ENCODE measurements at regions not wholly inside any gene's neighbourhood (a gene's known extent, or its start where the extent isn't known, plus 50 kb on each side); places are given as distances from the start of the nearest gene placed in this dataset.

- no peaks in the 10 kb centered on the region for H3K36me3 ChIP-seq (ENCODE audit: control insufficient read depth, low read length)
- no peaks in the 10 kb centered on the region for H3K9me2 ChIP-seq (replicated peaks; ENCODE audit: control insufficient read depth, low read length)
- no peak overlapping the region for H3K27ac ChIP-seq (ENCODE audit: low read depth, low read length)
- no peak overlapping the region for H3K4me2 ChIP-seq (ENCODE audit: low read length)
- no peaks in the 10 kb centered on the region for H3K27me3 ChIP-seq (ENCODE audit: control insufficient read depth, low read length)
- H3K79me2 ChIP-seq (ENCODE audit: control insufficient read depth, low read length): no peaks in the 10 kb centered on the region
- H3K9me3 ChIP-seq (ENCODE audit: control insufficient read depth, insufficient read depth, low read length): no peaks in the 10 kb centered on the region
- no peaks in the 10 kb centered on the region for H3K4me1 ChIP-seq (ENCODE audit: control insufficient read depth, low read length)
- no peaks in the 10 kb centered on the region for H3F3A ChIP-seq (ENCODE audit: control insufficient read depth, insufficient read depth)
- no peak overlapping the region for H3K4me3 ChIP-seq (ENCODE audit: low read length)
- no peak for TF ChIP-seq CTCF (IDR thresholded peaks at IDR 0.05; ENCODE audit: low read depth, low read length, poor library complexity, severe bottlenecking)
- no peak for TF ChIP-seq EZH2phosphoT487 (IDR thresholded peaks at IDR 0.05; ENCODE audit: borderline replicate concordance, low read length)
- H4K20me1 ChIP-seq (ENCODE audit: control insufficient read depth, insufficient read depth, low read depth, low read length): no peaks in the 10 kb centered on the region
Observed at GRCh38 chr5:119928974-119929373, 299.6 kb downstream of the FAM170A start.

GRCh38 chr5:119930490-119930889, 301.1 kb downstream of the FAM170A start:
- TF ChIP-seq CTCF (IDR thresholded peaks at IDR 0.05; ENCODE audit: low read depth, low read length, poor library complexity, severe bottlenecking) (no peak), EZH2phosphoT487 (IDR thresholded peaks at IDR 0.05; ENCODE audit: borderline replicate concordance, low read length) (no peak)
- no peak overlapping the region for H3K27ac ChIP-seq (ENCODE audit: low read depth, low read length)
- H3K9me2 ChIP-seq (replicated peaks; ENCODE audit: control insufficient read depth, low read length): no peaks in the 10 kb centered on the region

GRCh38 chr5:119943148-119943547, 313.8 kb downstream of the FAM170A start:
- no peaks in the 10 kb centered on the region for H3F3A ChIP-seq (ENCODE audit: control insufficient read depth, insufficient read depth)
- no peak overlapping the region for H3K27ac ChIP-seq (ENCODE audit: low read depth, low read length)
- H3K9me3 ChIP-seq (ENCODE audit: control insufficient read depth, insufficient read depth, low read length): no peaks in the 10 kb centered on the region
- no peak overlapping the region for H3K4me3 ChIP-seq (ENCODE audit: low read length)
- no peaks in the 10 kb centered on the region for H3K4me1 ChIP-seq (ENCODE audit: control insufficient read depth, low read length)
- no peaks in the 10 kb centered on the region for H3K79me2 ChIP-seq (ENCODE audit: control insufficient read depth, low read length)
- H4K20me1 ChIP-seq (ENCODE audit: control insufficient read depth, insufficient read depth, low read depth, low read length): no peaks in the 10 kb centered on the region
- no peaks in the 10 kb centered on the region for H3K36me3 ChIP-seq (ENCODE audit: control insufficient read depth, low read length)
- no peaks in the 10 kb centered on the region; the same call in 1 of the 2 replicates for H3K9me2 ChIP-seq (replicated peaks; ENCODE audit: control insufficient read depth, low read length)
- H3K27me3 ChIP-seq (ENCODE audit: control insufficient read depth, low read length): no peaks in the 10 kb centered on the region
- TF ChIP-seq EZH2phosphoT487 (IDR thresholded peaks at IDR 0.05; ENCODE audit: borderline replicate concordance, low read length) (no peak), CTCF (IDR thresholded peaks at IDR 0.05; ENCODE audit: low read depth, low read length, poor library complexity, severe bottlenecking) (no peak)
- no peak overlapping the region for H3K4me2 ChIP-seq (ENCODE audit: low read length)

More at GRCh38 chr5:119930490-119930889, 301.1 kb downstream of the FAM170A start:
- Histone ChIP-seq H4K20me1 (ENCODE audit: control insufficient read depth, insufficient read depth, low read depth, low read length) (no peaks in the 10 kb centered on the region), H3K4me2 (ENCODE audit: low read length) (no peak overlapping the region), H3K4me3 (ENCODE audit: low read length) (no peak overlapping the region), H3K27me3 (ENCODE audit: control insufficient read depth, low read length) (no peaks in the 10 kb centered on the region), H3K79me2 (ENCODE audit: control insufficient read depth, low read length) (no peaks in the 10 kb centered on the region), H3K9me3 (ENCODE audit: control insufficient read depth, insufficient read depth, low read length) (no peaks in the 10 kb centered on the region), H3F3A (ENCODE audit: control insufficient read depth, insufficient read depth) (no peaks in the 10 kb centered on the region), H3K36me3 (ENCODE audit: control insufficient read depth, low read length) (no peaks in the 10 kb centered on the region), H3K4me1 (ENCODE audit: control insufficient read depth, low read length) (no peaks in the 10 kb centered on the region)

All from DOHH2 (cell line).